Hepatocyte (in vitro differentiated cells): ENCODE measurements at regions not wholly inside any gene's neighbourhood (a gene's known extent, or its start where the extent isn't known, plus 50 kb on each side); places are given as distances from the start of the nearest gene placed in this dataset.

Experiments
- DNase-seq: peaks from one replicate; pipeline ENCODE4 v3.0.0-alpha.2; 2016; ENCODE audit warnings: low spot score
- H2AFZ ChIP-seq: fragments of 200-600 bp; sonication (generic); 2 replicates; pipeline ENCODE4 v1.6.0; 2016; ENCODE audit warnings: antibody characterized with exemption, mild to moderate bottlenecking
- H3K27ac ChIP-seq: fragments of 200-600 bp; sonication (generic); 2 replicates; pipeline ENCODE4 v1.5.1; 2016; ENCODE audit warnings: mild to moderate bottlenecking
- H3K27me3 ChIP-seq: fragments of 200-600 bp; sonication (generic); 2 replicates; pipeline ENCODE4 v1.6.1; 2016
- H3K36me3 ChIP-seq: fragments of 200-600 bp; sonication (generic); replicated peaks from 2 replicates; pipeline ENCODE4 v1.5.1; 2016; ENCODE audit warnings: low read depth; ENCODE audit not compliant: insufficient read depth
- H3K4me1 ChIP-seq: fragments of 200-600 bp; sonication (generic); 2 replicates; pipeline ENCODE4 v1.5.1; 2016; ENCODE audit warnings: mild to moderate bottlenecking, moderate library complexity; ENCODE audit not compliant: insufficient read depth
- H3K4me2 ChIP-seq: fragments of 200-600 bp; sonication (generic); 2 replicates; pipeline ENCODE4 v1.6.0; 2016
- H3K4me3 ChIP-seq: fragments of 200-600 bp; sonication (generic); 2 replicates; pipeline ENCODE4 v1.5.1; 2016; ENCODE audit warnings: mild to moderate bottlenecking
- H3K79me2 ChIP-seq: fragments of 200-600 bp; sonication (generic); 2 replicates; pipeline ENCODE4 v1.6.0; 2017; ENCODE audit warnings: mild to moderate bottlenecking
- H3K9me2 ChIP-seq: fragments of 200-600 bp; sonication (generic); replicated peaks from 2 replicates; pipeline ENCODE4 v1.6.0; 2017; ENCODE audit warnings: mild to moderate bottlenecking; ENCODE audit not compliant: insufficient read depth
- H3K9me3 ChIP-seq: fragments of 200-600 bp; sonication (generic); 2 replicates; pipeline ENCODE4 v1.5.1; 2016; ENCODE audit warnings: low read depth, mild to moderate bottlenecking
- H4K20me1 ChIP-seq: fragments of 200-600 bp; sonication (generic); 2 replicates; pipeline ENCODE4 v1.6.0; 2016; ENCODE audit warnings: mild to moderate bottlenecking; ENCODE audit not compliant: insufficient read depth, poor library complexity, severe bottlenecking
- EZH2 ChIP-seq: fragments of 200-600 bp; sonication (generic); IDR thresholded peaks from 2 replicates; pipeline ENCODE4 v1.6.1; 2016; ENCODE audit warnings: antibody characterized with exemption, mild to moderate bottlenecking, borderline replicate concordance
- EZH2phosphoT487 ChIP-seq: fragments of 200-600 bp; sonication (generic); IDR thresholded peaks from one replicate; pipeline ENCODE4 v1.6.1; 2018; ENCODE audit warnings: antibody characterized with exemption, mild to moderate bottlenecking, low read depth, moderate library complexity; ENCODE audit not compliant: unreplicated experiment, severe bottlenecking
- WGBS: methylation state at CpG from one replicate; pipeline ENCODE4 v1.1.6; 2016; ENCODE audit warnings: low lambda C conversion rate; ENCODE audit errors: missing lambda C conversion rate; 5-methylcytosine and 5-hydroxymethylcytosine counted together
- TF ChIP-seq, protein P1 (sequence below): fragments of 200-600 bp; sonication (generic); IDR thresholded peaks from 2 replicates; pipeline ENCODE4 v1.5.1; 2016; ENCODE audit warnings: antibody characterized with exemption, mild to moderate bottlenecking; ENCODE audit not compliant: poor library complexity

DNA sequence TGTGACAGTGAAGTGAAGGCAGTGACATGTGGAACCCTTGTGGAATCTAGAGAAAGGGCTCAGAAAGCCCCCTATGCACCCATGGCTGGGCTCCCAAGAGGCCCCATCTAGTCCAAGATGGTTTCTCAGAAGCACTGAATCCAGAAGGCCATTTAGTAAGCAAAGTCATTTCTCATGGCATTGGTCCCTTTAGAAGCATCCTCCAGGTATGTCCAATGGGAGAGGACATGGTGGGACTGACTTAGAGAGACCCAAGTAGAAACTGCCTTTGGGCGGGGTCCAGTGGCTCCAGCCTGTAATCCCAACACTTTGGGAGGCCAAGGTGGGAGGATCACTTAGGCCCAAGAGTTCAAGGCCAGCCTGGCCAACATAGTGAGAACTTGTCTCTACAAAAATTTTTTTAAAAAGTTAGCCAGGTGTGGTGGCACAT lies 72.5 kb upstream of the RMDN2 start:
- Histone ChIP-seq H3K9me2 (no peaks in the 10 kb centered on the region), H2AFZ (no peak overlapping the region), H4K20me1 (no peaks in the 10 kb centered on the region), H3K4me1 (no peaks in the 10 kb centered on the region), H3K4me2 (no peak overlapping the region), H3K9me3 (no peaks in the 10 kb centered on the region), H3K4me3 (no peak overlapping the region), H3K27me3 (no peaks in the 10 kb centered on the region), H3K36me3 (no peaks in the 10 kb centered on the region), H3K27ac (no peak overlapping the region), H3K79me2 (no peaks in the 10 kb centered on the region)
- WGBS = 86% methylated on average over 1 of the region's 1 CpG
- TF ChIP-seq, protein P1, sequence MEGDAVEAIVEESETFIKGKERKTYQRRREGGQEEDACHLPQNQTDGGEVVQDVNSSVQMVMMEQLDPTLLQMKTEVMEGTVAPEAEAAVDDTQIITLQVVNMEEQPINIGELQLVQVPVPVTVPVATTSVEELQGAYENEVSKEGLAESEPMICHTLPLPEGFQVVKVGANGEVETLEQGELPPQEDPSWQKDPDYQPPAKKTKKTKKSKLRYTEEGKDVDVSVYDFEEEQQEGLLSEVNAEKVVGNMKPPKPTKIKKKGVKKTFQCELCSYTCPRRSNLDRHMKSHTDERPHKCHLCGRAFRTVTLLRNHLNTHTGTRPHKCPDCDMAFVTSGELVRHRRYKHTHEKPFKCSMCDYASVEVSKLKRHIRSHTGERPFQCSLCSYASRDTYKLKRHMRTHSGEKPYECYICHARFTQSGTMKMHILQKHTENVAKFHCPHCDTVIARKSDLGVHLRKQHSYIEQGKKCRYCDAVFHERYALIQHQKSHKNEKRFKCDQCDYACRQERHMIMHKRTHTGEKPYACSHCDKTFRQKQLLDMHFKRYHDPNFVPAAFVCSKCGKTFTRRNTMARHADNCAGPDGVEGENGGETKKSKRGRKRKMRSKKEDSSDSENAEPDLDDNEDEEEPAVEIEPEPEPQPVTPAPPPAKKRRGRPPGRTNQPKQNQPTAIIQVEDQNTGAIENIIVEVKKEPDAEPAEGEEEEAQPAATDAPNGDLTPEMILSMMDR = no peak
- TF ChIP-seq EZH2 = no peak
- no peak for TF ChIP-seq EZH2phosphoT487
- no peak for DNase-seq

DNA sequence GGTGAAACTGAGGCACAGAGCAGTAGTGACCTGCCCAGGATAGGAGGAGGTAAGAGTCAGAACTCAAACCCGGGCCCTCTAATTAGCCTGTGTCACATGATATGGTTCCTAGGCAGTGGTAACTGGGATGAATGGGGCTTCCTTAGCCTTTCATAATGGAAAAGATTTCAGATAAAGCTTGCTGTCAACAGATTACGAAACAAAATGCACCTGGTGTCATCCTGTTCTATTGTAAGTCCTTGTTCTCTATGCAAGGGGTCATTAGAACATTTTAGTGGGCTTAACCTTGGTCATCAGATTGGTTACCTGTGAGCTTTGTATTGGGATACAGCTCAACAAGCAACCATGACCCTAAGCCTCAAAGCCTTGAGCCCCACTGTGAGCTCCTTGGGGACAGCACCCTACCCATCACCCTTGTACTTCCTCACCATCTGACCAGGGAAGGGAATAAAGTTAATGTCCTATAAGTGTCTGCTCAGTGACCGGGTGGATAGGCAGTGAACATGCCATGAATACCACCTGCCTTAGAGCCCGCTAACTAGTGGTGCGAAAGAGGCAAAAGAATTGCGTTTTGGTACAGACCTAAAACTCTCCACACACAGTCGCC lies 70.3 kb upstream of the RMDN2 start:
- H3K4me1 ChIP-seq = no peaks in the 10 kb centered on the region
- 93% methylated on average over 7 of the region's 7 CpGs for WGBS
- no peaks in the 10 kb centered on the region for H3K79me2 ChIP-seq
- no peak for TF ChIP-seq EZH2
- TF ChIP-seq EZH2phosphoT487 = no peak
- TF ChIP-seq, protein P1 = no peak
- no peaks in the 10 kb centered on the region for H3K27me3 ChIP-seq
- no peaks in the 10 kb centered on the region for H3K9me2 ChIP-seq
- no peak overlapping the region for H3K27ac ChIP-seq
- no peak for DNase-seq
- H4K20me1 ChIP-seq = no peaks in the 10 kb centered on the region
- H3K4me2 ChIP-seq = no peak overlapping the region
- H3K36me3 ChIP-seq = no peaks in the 10 kb centered on the region
- no peak overlapping the region for H3K4me3 ChIP-seq
- no peak overlapping the region for H2AFZ ChIP-seq
- no peaks in the 10 kb centered on the region for H3K9me3 ChIP-seq

DNA sequence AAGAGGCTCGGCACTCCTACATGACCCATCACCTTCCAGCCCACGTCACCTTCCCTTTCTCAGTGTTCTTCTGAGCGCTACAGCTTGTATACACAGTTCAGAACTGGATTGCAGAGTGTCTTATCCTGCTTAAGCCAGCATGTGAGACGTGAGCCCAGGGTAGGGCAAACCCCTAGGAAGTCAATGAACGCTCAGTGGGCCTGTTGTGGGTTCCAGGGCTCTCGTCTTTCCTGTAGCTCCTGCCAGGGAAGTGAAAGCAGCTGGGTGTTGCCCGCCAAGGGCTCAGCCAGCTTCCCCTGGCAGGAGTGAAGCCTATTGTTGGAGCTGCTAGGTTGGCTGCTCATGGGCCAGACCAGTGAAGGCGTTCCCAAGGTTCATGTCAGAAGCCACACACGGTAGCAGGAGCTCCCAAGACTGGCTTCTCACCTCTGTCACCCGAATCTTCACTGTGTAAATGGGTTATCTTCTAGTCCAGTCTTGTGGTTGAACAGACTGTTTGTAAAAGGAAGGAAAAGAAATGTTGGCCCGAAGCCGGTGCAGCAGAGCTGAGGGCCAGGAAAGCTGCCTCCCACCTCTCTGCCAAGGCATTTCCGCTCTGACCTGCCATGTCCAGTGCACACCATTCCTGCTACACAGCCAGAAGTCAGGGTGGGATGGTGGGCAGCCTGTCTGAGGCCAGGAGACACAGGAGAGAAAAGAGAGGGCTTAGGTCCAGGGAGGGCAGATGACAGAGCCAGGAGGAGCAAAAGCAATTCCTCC lies 69.6 kb upstream of the RMDN2 start:
- Histone ChIP-seq H3K79me2 (no peaks in the 10 kb centered on the region), H4K20me1 (no peaks in the 10 kb centered on the region), H3K27ac (no peak overlapping the region), H3K4me3 (no peak overlapping the region), H3K27me3 (no peaks in the 10 kb centered on the region), H3K9me3 (no peaks in the 10 kb centered on the region), H3K36me3 (no peaks in the 10 kb centered on the region), H3K4me1 (no peaks in the 10 kb centered on the region), H3K4me2 (no peak overlapping the region), H2AFZ (no peak overlapping the region), H3K9me2 (no peaks in the 10 kb centered on the region)
- TF ChIP-seq EZH2phosphoT487 (no peak), EZH2 (no peak)
- TF ChIP-seq, protein P1 = no peak
- 85% methylated on average over 13 of the region's 13 CpGs for WGBS
- no peak for DNase-seq
